ENCODE measurements at regions not wholly inside any gene's neighbourhood (a gene's known extent, or its start where the extent isn't known, plus 50 kb on each side); places are given as distances from the start of the nearest gene placed in this dataset.

DNA sequence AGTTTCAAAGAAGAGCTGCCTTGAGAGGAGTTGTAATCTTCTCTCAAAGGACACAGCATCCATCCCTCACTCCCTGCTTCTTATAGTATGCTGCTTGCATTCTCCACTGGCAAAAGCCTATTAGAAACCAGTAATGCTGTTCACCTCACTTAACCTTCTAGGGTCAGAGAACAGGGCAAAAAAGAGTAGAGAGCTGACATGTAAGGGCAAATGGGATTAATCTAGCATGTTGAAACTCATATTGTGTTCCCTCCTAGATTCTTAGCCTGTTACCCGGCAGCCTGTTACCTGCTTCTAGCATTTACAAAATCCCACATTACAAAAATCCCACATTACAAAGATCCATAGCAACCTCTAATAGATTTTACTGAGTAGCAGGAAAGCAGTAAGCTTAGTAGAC lies 244.7 kb downstream of the SLC7A11 start:
- no peak for TF ChIP-seq EZH2phosphoT487 (IDR thresholded peaks at IDR 0.05; ENCODE audit: borderline replicate concordance, low read depth, low read length)
- TF ChIP-seq, protein P1, sequence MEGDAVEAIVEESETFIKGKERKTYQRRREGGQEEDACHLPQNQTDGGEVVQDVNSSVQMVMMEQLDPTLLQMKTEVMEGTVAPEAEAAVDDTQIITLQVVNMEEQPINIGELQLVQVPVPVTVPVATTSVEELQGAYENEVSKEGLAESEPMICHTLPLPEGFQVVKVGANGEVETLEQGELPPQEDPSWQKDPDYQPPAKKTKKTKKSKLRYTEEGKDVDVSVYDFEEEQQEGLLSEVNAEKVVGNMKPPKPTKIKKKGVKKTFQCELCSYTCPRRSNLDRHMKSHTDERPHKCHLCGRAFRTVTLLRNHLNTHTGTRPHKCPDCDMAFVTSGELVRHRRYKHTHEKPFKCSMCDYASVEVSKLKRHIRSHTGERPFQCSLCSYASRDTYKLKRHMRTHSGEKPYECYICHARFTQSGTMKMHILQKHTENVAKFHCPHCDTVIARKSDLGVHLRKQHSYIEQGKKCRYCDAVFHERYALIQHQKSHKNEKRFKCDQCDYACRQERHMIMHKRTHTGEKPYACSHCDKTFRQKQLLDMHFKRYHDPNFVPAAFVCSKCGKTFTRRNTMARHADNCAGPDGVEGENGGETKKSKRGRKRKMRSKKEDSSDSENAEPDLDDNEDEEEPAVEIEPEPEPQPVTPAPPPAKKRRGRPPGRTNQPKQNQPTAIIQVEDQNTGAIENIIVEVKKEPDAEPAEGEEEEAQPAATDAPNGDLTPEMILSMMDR (conservative IDR thresholded peaks at IDR 0.05; ENCODE audit: low read length) = no peak
- ChIA-PET POLR2A (no interaction called here), CTCF (ENCODE audit: unreplicated experiment) (no interaction called here)
- no TSS peak for BruUV-seq (replicated peaks)
- Histone ChIP-seq H3K4me2 (ENCODE audit: low read length) (no peak overlapping the region), H3K9me3 (ENCODE audit: low read length) (no peaks in the 10 kb centered on the region), H3K79me2 (ENCODE audit: insufficient read depth, low read depth, low read length) (no peaks in the 10 kb centered on the region), H3K27ac (ENCODE audit: low read depth, low read length, poor library complexity, severe bottlenecking) (no peak overlapping the region), H3K4me1 (ENCODE audit: insufficient read depth, low read length, poor library complexity, severe bottlenecking) (no peaks in the 10 kb centered on the region), H3K4me3 (ENCODE audit: low read depth, low read length, poor library complexity, severe bottlenecking) (no peak overlapping the region), H4K20me1 (ENCODE audit: insufficient read depth, low read length) (no peaks in the 10 kb centered on the region), H2AFZ (ENCODE audit: low read length) (no peak overlapping the region), H3K9me2 (ENCODE audit: insufficient read depth, low read length) (no peaks in the 10 kb centered on the region), H3K36me3 (ENCODE audit: insufficient read depth, low read length) (no peaks in the 10 kb centered on the region)
- DNase-seq (ENCODE audit: low spot score) = no peak
- intact Hi-C loops (cut with micrococcal nuclease; ENCODE audit: unreplicated experiment) = no loop called here

DNA sequence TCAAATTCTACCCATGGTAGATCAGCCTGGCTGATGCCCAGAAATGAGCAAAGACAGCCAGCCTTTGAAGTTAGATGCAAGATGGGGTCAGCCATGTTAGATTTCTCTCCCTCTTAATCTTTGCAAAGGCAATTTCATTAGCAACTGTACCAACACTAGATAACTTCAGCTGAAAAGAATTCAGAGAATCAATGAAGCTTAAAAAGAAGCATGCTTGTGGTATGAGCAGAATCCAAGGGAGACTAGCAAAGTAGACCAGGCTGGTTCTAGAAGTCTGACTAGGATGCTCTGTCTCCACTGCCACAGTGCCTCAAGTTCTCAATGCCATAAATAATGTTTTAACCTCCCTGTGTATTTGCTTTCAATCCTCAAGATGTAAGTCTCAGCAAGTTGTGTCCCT lies 247.3 kb downstream of the SLC7A11 start:
- H3K27ac ChIP-seq (ENCODE audit: low read depth, low read length, poor library complexity, severe bottlenecking) = no peak overlapping the region

DNA sequence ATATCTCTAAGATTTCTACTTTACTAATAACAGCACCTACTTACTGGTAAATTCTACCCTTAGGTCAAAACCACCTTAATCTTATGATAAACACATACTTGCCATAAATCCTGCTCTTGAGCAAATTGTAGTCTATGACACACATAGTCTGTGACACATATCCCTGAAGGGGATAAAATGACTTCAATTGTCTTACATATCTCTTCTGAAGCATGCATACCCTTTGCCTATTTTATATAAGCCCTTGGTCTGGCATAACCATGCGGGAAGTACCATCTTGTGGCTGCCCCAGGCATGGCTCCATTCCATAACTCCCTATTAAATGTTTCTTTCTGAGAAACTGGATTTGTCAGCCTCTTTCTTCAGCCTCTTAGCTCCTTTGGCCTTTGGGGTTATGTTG lies 248.9 kb downstream of the SLC7A11 start:
- POLR2A ChIA-PET = no interaction called here
- H3K4me1 ChIP-seq (ENCODE audit: insufficient read depth, low read length, poor library complexity, severe bottlenecking) = no peaks in the 10 kb centered on the region
- no peaks in the 10 kb centered on the region for H4K20me1 ChIP-seq (ENCODE audit: insufficient read depth, low read length)
- no peak overlapping the region for H3K27ac ChIP-seq (ENCODE audit: low read depth, low read length, poor library complexity, severe bottlenecking)
- no peaks in the 10 kb centered on the region for H3K9me3 ChIP-seq (ENCODE audit: low read length)
- H3K36me3 ChIP-seq (ENCODE audit: insufficient read depth, low read length) = no peaks in the 10 kb centered on the region
- DNase-seq (ENCODE audit: low spot score) = no peak
- CTCF ChIA-PET (ENCODE audit: unreplicated experiment) = no interaction called here
- intact Hi-C loops (cut with micrococcal nuclease; ENCODE audit: unreplicated experiment) = no loop called here
- no peak overlapping the region for H3K4me3 ChIP-seq (ENCODE audit: low read depth, low read length, poor library complexity, severe bottlenecking)
- TF ChIP-seq EZH2phosphoT487 (IDR thresholded peaks at IDR 0.05; ENCODE audit: borderline replicate concordance, low read depth, low read length) = no peak
- TF ChIP-seq, protein P1 (conservative IDR thresholded peaks at IDR 0.05; ENCODE audit: low read length) = no peak
- no peaks in the 10 kb centered on the region for H3K79me2 ChIP-seq (ENCODE audit: insufficient read depth, low read depth, low read length)
- no peak overlapping the region for H2AFZ ChIP-seq (ENCODE audit: low read length)
- H3K4me2 ChIP-seq (ENCODE audit: low read length) = no peak overlapping the region
- no TSS peak for BruUV-seq (replicated peaks)
- no peaks in the 10 kb centered on the region for H3K9me2 ChIP-seq (ENCODE audit: insufficient read depth, low read length)

More for the DNA sequence above, 247.3 kb downstream of the SLC7A11 start:
- Histone ChIP-seq H3K79me2 (ENCODE audit: insufficient read depth, low read depth, low read length) (no peaks in the 10 kb centered on the region), H2AFZ (ENCODE audit: low read length) (no peak overlapping the region), H4K20me1 (ENCODE audit: insufficient read depth, low read length) (no peaks in the 10 kb centered on the region), H3K36me3 (ENCODE audit: insufficient read depth, low read length) (no peaks in the 10 kb centered on the region), H3K4me2 (ENCODE audit: low read length) (no peak overlapping the region), H3K9me2 (ENCODE audit: insufficient read depth, low read length) (no peaks in the 10 kb centered on the region), H3K4me3 (ENCODE audit: low read depth, low read length, poor library complexity, severe bottlenecking) (no peak overlapping the region), H3K4me1 (ENCODE audit: insufficient read depth, low read length, poor library complexity, severe bottlenecking) (no peaks in the 10 kb centered on the region), H3K9me3 (ENCODE audit: low read length) (no peaks in the 10 kb centered on the region)
- intact Hi-C loops (cut with micrococcal nuclease; ENCODE audit: unreplicated experiment) = no loop called here
- no peak for DNase-seq (ENCODE audit: low spot score)
- CTCF ChIA-PET (ENCODE audit: unreplicated experiment) = no interaction called here
- no TSS peak for BruUV-seq (replicated peaks)
- POLR2A ChIA-PET = interaction anchor here (0.6 kb wide), 1 partner anchor 31 kb away, joined by 4 read pairs; no protein-coding TSS in a partner anchor
- TF ChIP-seq EZH2phosphoT487 (IDR thresholded peaks at IDR 0.05; ENCODE audit: borderline replicate concordance, low read depth, low read length) = no peak
- TF ChIP-seq, protein P1 (conservative IDR thresholded peaks at IDR 0.05; ENCODE audit: low read length) = no peak
